ENCODE measurements at regions not wholly inside any gene's neighbourhood (a gene's known extent, or its start where the extent isn't known, plus 50 kb on each side); places are given as distances from the start of the nearest gene placed in this dataset.
"Not testable (repeated sequence)": the region's sequence is repeated elsewhere in the genome, so short reads cannot be mapped to it uniquely, and the experiment has no call there.

GRCh38 chr4:138420471-138420870 is 178.3 kb upstream of the SLC7A11 start:
- no peak for DNase-seq

- no peak for DNase-seq
Measured at GRCh38 chr4:138414202-138414601, 172.1 kb upstream of the SLC7A11 start.

DNA sequence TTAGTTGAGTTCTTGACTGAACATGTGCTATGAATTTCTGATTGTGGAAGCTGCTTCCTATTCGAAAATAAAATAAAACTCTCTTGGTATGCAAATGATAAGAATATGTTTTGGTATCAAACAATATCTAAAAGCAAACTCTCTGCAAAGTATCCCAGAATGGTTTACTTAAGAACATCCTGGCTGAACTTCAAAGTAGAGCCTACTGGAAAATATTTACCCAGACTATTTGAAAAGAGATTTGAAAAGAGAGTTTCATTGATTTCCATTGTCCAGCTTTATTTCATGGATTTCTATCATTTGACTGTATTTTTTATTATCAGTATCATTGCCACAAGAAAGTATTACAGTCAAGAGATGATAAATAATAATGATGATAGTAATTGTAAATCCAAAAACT is 171.1 kb upstream of the SLC7A11 start:
- DNase-seq, result no peak

GRCh38 chr4:138412847-138413246 is 170.7 kb upstream of the SLC7A11 start:
- DNase-seq, result no peak

- DNase-seq, result no peak
Measured at GRCh38 chr4:138410266-138410665, 168.1 kb upstream of the SLC7A11 start.

- DNase-seq, result no peak
Measured at GRCh38 chr4:138409670-138410069, 167.5 kb upstream of the SLC7A11 start.

DNA sequence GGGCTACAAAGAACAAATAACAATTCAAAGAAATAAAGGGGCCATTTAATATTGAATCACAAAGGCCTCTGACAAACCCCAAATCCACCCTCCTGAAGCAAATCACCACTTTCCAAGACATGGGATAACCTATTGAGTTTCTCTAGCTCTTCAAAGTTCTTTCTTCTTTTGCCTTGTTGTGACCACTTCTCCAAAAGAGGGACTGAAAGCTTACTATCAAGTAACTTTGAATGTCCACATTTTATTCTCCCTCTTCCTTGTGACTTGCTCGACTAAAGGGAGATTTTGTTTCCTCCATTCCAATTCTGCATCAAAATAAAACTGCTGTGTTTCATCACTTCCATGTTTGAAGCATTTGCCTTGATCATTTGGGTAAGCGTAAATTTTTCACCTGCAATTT is 166.6 kb upstream of the SLC7A11 start:
- DNase-seq, result no peak

DNA sequence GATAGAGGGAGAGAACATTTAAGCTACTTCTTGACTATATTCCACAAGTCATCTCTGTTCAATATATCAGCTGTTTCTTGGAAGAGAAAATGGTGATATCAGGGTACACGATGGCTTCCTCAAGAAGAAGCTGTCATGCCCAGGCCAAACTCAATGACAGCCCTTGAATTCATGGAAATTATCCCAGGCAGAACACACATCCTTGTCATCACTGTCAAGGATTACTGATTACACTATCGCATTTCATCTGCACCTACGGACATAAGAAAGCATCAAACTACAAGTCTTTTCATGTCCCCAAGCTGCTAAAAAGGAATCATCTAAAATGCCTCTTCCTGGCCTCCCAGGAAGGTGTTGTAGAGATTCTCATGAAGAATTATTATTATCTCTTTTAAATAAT is 165.2 kb upstream of the SLC7A11 start:
- DNase-seq, result no peak

- DNase-seq, result no peak
Measured at GRCh38 chr4:138406876-138407275, 164.7 kb upstream of the SLC7A11 start.

DNA sequence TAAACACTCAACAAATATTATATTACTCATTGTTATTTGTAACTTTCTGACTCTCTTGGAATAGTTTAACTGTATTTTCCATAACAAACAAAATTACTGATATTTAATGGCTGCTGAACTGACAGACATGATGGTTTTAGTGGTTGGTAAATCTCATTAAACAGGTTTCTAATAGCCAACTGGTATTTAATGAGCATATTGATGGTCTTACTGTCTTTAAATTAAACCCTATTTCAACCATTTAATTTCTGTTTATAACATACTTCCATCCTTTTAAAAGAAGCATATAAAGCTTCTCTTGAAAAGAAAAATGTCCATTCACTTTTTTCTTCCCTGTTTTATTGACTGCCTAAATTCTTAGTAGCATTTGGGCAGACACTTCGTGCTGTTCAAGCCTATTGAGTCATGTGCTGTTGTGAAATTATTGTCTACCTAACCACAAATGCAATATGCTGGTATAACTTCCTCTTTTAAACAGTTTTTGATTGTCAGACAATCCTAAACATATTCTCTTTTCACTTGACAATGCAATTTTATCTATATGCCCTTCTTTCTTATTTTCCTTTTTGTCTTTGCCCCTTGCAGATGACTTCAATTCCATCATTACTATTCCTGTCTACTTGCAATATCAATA is 163.9 kb upstream of the SLC7A11 start:
- DNase-seq, result no peak

DNA sequence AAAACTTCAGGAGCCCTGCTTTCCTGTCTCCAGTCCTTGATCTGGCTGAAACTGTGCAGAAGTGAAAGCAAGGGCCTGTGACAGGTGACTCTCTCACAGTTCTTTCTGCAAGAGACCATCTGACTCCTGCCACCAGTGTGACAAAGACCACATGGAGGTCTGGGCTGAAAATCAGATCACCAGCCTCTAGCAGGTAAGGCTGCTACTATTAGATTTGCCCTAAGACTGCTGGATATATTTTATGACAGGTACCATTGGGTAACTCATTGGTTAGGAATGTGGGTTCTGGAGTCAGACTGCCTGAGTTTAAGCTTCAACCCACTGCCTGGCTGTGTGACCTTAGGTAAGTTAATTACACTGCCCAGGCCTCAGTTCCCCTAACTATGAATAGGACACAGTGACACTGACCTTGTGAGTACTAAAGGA is 163.3 kb upstream of the SLC7A11 start:
- no peak for DNase-seq

GRCh38 chr4:138404801-138405200 is 162.7 kb upstream of the SLC7A11 start:
- DNase-seq, result no peak

DNA sequence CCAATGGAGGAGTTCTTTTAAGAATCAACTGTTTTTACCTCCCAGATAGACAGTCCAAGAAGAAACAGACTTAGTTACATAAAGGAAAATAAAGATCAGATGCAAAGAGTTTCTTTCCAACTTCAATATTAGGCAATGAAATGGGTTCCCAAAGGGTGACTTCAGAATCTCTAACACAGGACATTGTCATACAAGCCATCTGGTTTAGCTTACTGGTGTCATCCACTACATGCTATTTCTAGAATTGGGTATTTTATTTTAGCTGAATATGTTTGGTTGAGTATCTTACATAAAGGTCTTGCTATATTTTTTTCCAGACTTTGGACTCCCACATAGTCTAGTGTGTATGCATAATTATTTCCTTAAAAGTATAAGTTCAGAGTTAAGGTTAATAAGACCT is 162.1 kb upstream of the SLC7A11 start:
- no peak for DNase-seq

- DNase-seq, result no peak
Measured at GRCh38 chr4:138401334-138401733, 159.2 kb upstream of the SLC7A11 start.

GRCh38 chr4:138400543-138400942 is 158.4 kb upstream of the SLC7A11 start:
- no peak for DNase-seq

- no peak for DNase-seq
Measured at GRCh38 chr4:138400066-138400465, 157.9 kb upstream of the SLC7A11 start.

DNA sequence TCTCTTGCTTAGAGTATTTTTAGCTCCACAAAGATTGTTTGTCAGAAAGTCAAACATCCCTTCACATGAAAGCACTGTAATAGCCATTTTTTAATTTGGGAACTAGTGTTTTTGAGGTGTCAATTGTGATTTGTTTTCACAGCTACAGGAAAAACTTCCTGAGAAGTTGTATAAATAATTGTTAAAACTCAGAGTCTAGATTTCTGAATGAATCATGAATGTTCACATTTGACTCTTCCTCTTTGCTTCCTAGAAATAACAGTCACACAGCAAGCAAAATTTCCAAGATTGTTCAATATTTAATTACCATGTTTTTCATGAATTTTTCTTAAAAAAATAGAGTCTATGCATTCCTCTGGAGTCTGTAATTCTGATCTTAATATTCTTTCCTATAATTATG is 156.9 kb upstream of the SLC7A11 start:
- DNase-seq, result no peak

GRCh38 chr4:138398322-138398721 is 156.2 kb upstream of the SLC7A11 start:
- DNase-seq, result no peak

- no peak for DNase-seq
Measured at GRCh38 chr4:138393886-138394610, 151.9 kb upstream of the SLC7A11 start.

GRCh38 chr4:138392751-138393308 is 150.7 kb upstream of the SLC7A11 start:
- DNase-seq, result no peak

DNA sequence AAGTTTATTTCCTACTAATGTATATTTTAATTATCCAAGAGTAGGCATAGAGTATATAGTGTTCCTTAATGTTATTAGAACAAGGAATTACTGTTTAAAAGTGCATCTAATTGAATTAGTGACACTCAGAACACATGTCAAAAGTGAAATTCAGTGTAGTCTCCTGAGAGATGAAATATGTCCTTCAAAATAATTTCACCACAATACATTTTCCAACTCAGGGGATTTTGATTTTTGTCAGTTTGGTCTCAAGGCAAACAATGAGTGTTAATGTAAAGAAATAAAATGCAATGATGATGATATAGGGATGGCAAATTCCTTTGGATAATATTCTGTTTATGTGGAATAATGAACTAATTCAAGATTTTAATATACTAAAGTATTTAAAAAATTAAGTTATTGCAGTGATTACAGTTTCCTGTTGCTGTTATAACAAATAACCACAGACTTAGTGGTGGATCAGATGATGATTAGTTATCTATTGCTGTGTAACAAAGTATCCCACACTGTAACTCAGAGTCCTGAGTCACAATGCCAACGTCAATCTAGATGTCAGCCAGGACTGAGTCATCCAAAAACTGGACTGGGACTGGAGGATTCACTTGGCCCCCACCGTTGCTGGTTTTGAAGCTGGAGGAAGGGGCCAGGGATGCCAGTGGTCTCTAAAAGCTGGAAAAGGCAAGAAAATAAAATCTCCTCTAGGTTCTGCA is 148.0 kb upstream of the SLC7A11 start:
- no peak for DNase-seq

DNA sequence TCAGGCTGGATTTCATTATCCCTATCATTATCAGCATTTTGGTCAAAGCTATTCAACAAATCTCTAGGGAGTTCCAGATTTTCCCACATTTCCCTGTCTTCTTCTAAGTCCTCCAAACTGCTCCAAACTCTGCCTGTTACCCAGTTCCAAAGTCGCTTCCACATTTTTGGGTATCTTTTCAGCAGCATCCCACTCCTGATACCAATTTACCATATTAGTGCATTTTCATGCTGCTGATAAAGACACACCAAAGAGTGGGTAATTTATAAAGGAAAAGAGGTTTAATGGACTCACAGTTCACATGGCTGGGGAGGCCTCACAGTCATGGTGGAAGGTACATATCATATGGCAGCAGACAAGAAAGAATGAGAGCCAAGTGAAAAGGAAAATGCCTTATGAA is 132.8 kb upstream of the SLC7A11 start:
- no peak for DNase-seq

DNA sequence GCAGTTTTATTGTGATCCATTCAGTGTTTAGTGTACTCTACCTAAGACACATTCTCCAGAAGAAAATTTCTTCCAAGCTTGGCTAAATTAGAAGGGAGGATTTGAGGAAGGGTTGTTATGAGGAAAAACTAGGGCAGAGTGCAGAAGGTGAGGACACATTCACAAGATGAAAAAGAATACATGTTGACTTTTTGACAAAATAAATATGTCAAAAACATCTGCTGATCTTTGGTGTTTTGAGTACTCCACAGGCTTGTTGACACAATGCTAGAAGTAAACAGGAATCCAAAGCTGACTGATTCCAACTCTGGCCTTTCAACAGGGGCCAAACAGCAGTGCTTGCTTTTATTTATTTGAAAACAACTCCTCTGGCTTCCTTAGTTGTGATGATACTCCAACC is 125.8 kb upstream of the SLC7A11 start:
- no peak for DNase-seq

DNA sequence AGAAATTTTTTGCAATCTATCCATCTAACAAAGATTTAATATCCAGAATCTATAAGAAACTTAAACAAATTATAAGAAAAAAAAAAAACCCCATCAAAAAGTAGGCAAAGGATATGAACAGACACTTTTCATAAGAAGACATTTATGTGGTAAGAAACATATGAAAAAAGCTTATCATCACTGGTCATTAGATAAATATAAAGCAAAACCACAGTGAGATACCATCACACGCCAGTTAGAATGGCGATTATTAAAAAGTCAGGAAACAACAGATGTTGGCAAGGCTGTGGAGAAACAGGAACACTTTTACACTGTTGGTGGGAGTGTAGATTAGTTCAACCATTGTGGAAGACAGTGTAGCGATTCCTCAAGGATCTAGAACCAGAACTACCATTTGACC is 110.3 kb upstream of the SLC7A11 start:
- DNase-seq, result not testable (repeated sequence)

All from NCI-H1436 (cell line).